ENCODE measurements at regions not wholly inside any gene's neighbourhood (a gene's known extent, or its start where the extent isn't known, plus 50 kb on each side); places are given as distances from the start of the nearest gene placed in this dataset.

GRCh38 chr3:173191611-173192010 lies 50.6 kb upstream of the SPATA16 start:
- DNase-seq (ENCODE audit: low read depth in 2 of 2): peak; percentile 23 to 80

More at GRCh38 chr3:173191611-173192010, 50.6 kb upstream of the SPATA16 start:
- no peaks in the 10 kb centered on the region for H3K4me1 ChIP-seq (ENCODE audit: control insufficient read depth, extremely low read depth, insufficient read depth, low read length)
- no peak overlapping the region for H3K4me2 ChIP-seq (ENCODE audit: extremely low read depth, insufficient read depth, low read length)
- no peaks in the 10 kb centered on the region for H3K9me3 ChIP-seq (ENCODE audit: control insufficient read depth, insufficient read depth, low read depth, low read length)
- H3K27me3 ChIP-seq (ENCODE audit: control insufficient read depth, insufficient read depth, low read length): no peaks in the 10 kb centered on the region
- H3K79me2 ChIP-seq (ENCODE audit: control insufficient read depth, insufficient read depth, low read length): no peaks in the 10 kb centered on the region
- TF ChIP-seq EZH2 (IDR thresholded peaks at IDR 0.05; ENCODE audit: low read length, missing control alignments): no peak
- no peak for TF ChIP-seq CTCF (conservative IDR thresholded peaks at IDR 0.05 in 1 of 2, IDR thresholded peaks at IDR 0.05 in 1 of 2; ENCODE audit: low read depth in 1 of 2, low read length in 2 of 2)
- H4K20me1 ChIP-seq (ENCODE audit: control insufficient read depth, extremely low read depth, insufficient read depth, low read length): no peaks in the 10 kb centered on the region
- no peak overlapping the region for H3K27ac ChIP-seq (ENCODE audit: insufficient read depth, low read length)
- no peak overlapping the region for H3K9ac ChIP-seq (ENCODE audit: insufficient read depth, low read length)
- H2AFZ ChIP-seq (ENCODE audit: low read length): no peak overlapping the region
- no peak overlapping the region for H3K4me3 ChIP-seq (replicated peaks in 1 of 4; ENCODE audit: control extremely low read depth in 1 of 4, insufficient read depth in 1 of 4, low read depth in 3 of 4, low read length in 4 of 4)
- H3K36me3 ChIP-seq (ENCODE audit: control insufficient read depth, insufficient read depth, low read length): no peaks in the 10 kb centered on the region
